OCI-LY3 (cell line): ENCODE measurements at regions not wholly inside any gene's neighbourhood (a gene's known extent, or its start where the extent isn't known, plus 50 kb on each side); places are given as distances from the start of the nearest gene placed in this dataset.

Experiments used
- H2AFZ ChIP-seq: fragments of 200-600, 300-600 bp; shearing (Covaris generic); 2 replicates; pipeline ENCODE4 v1.6.0; 2014; ENCODE audit warnings: antibody characterized with exemption, low read depth, low read length
- H3K27ac ChIP-seq: fragments of 200-600, 300-600 bp; sonication (generic); 2 replicates; pipeline ENCODE4 v1.5.1; 2014; ENCODE audit warnings: mild to moderate bottlenecking, low read length, moderate library complexity, mixed read lengths
- H3K27me3 ChIP-seq: fragments of 200-600, 300-600 bp; sonication (generic); 2 replicates; pipeline ENCODE4 v1.6.1; 2014; ENCODE audit warnings: low read depth, low read length, mixed read lengths
- H3K36me3 ChIP-seq: fragments of 200-600, 300-600 bp; sonication (generic); replicated peaks from 2 replicates; pipeline ENCODE3; 2014; ENCODE audit warnings: low read depth, low read length, mixed read lengths
- H3K4me1 ChIP-seq: fragments of 300-600, 200-600 bp; sonication (generic); 2 replicates; pipeline ENCODE4 v1.6.1; 2014; ENCODE audit warnings: low read length, mixed read lengths
- H3K4me2 ChIP-seq: fragments of 200-600, 300-600 bp; sonication (generic); 2 replicates; pipeline ENCODE4 v1.6.1; 2014; ENCODE audit warnings: low read length, mixed read lengths
- H3K4me3 ChIP-seq: fragments of 300-600, 200-600 bp; sonication (generic); 2 replicates; pipeline ENCODE4 v1.5.1; 2014; ENCODE audit warnings: antibody characterized with exemption, mild to moderate bottlenecking, low read length, moderate library complexity
- H3K79me2 ChIP-seq: fragments of 300-600, 200-600 bp; shearing (Covaris generic); 2 replicates; pipeline ENCODE4 v1.6.1; 2014; ENCODE audit warnings: mild to moderate bottlenecking, low read length, mixed read lengths
- H3K9ac ChIP-seq: fragments of 300-600, 200-600 bp; shearing (Covaris generic); 2 replicates; pipeline ENCODE4 v1.6.0; 2014; ENCODE audit warnings: mild to moderate bottlenecking, low read length, moderate library complexity
- H3K9me3 ChIP-seq: fragments of 200-600, 300-600 bp; shearing (Covaris generic); 2 replicates; pipeline ENCODE4 v1.6.1; 2014; ENCODE audit warnings: low read length, mixed read lengths; ENCODE audit not compliant: insufficient read depth
- H4K20me1 ChIP-seq: fragments of 200-600, 300-600 bp; sonication (generic); 2 replicates; pipeline ENCODE4 v1.6.1; 2016; ENCODE audit warnings: low read length, mixed read lengths; ENCODE audit not compliant: insufficient read depth
- CTCF ChIP-seq: fragments of 200-600, 300-600 bp; sonication (generic); IDR thresholded peaks from 2 replicates; pipeline ENCODE4 v1.5.1; 2014; ENCODE audit warnings: antibody characterized with exemption, low read length, low read depth
- EZH2phosphoT487 ChIP-seq: fragments of 200-600 bp; shearing (Covaris generic); IDR thresholded peaks from 2 replicates; pipeline ENCODE4 v1.6.1; 2018; ENCODE audit warnings: antibody characterized with exemption, mixed run types, low read depth

DNA sequence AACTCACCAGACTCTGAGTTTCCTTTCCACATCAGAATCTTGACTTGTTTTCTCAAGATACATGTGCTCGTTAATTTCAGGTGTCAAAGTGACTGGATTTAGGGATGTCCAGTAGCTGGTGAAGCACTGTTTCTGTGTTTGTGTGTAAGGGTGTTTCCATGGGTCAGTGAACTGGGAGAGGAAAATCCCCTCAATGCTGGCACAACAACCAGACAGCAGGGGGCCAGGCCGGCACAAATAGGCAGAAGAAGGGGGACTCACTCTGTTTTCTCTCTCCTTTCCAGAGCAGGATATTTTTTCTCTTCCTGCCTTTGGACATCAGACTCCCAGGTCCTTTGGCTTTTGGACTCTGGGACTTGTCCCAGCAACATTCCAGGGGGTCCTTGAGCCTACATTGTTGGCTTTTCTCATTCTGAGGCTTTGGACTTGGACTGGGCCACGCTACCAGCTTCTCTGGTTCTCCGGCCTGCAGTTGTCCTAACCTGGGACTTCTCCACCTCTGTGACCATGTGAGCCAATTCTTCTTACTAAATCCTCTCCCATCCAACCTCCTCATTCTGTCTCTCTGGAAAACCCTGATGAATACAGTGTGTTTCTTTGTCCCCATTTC, 144.0 kb downstream of the CAAP1 start:
- H3K9me3 ChIP-seq, result no peaks in the 10 kb centered on the region
- H3K79me2 ChIP-seq, result no peaks in the 10 kb centered on the region
- no peaks in the 10 kb centered on the region for H3K36me3 ChIP-seq
- no peak overlapping the region for H3K4me3 ChIP-seq
- TF ChIP-seq EZH2phosphoT487 (no peak), CTCF (no peak)
- H4K20me1 ChIP-seq, result no peaks in the 10 kb centered on the region
- no peak overlapping the region for H3K4me2 ChIP-seq
- no peak overlapping the region for H3K27ac ChIP-seq
- no peak overlapping the region for H2AFZ ChIP-seq
- H3K9ac ChIP-seq, result no peak overlapping the region
- H3K4me1 ChIP-seq, result peaks cover 14% of the 10 kb centered on the region
- no peaks in the 10 kb centered on the region for H3K27me3 ChIP-seq

DNA sequence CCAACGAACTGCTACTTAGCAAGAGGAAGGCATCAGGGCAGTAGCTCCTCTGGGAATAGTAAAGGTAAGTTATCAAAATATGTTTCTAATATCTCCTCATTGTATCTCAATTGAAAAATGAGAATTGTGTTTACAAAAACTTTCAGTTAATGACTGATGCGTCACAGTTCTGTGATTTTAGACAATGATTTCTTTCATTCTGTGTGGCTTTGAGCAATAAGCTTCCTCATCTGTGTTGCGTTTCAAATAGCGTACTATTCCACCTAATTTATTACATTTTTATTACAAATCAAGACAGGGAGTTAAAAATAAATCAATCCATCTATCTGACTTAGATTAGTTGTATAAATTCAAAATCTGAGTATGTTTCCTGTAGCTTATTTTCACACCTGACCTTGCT, 145.0 kb downstream of the CAAP1 start:
- TF ChIP-seq CTCF (no peak), EZH2phosphoT487 (no peak)
- Histone ChIP-seq H3K4me2 (no peak overlapping the region), H3K27me3 (no peaks in the 10 kb centered on the region), H3K4me1 (peaks cover 14% of the 10 kb centered on the region), H4K20me1 (no peaks in the 10 kb centered on the region), H3K27ac (no peak overlapping the region), H3K4me3 (no peak overlapping the region), H3K36me3 (no peaks in the 10 kb centered on the region), H2AFZ (no peak overlapping the region), H3K79me2 (no peaks in the 10 kb centered on the region), H3K9me3 (no peaks in the 10 kb centered on the region), H3K9ac (no peak overlapping the region)

DNA sequence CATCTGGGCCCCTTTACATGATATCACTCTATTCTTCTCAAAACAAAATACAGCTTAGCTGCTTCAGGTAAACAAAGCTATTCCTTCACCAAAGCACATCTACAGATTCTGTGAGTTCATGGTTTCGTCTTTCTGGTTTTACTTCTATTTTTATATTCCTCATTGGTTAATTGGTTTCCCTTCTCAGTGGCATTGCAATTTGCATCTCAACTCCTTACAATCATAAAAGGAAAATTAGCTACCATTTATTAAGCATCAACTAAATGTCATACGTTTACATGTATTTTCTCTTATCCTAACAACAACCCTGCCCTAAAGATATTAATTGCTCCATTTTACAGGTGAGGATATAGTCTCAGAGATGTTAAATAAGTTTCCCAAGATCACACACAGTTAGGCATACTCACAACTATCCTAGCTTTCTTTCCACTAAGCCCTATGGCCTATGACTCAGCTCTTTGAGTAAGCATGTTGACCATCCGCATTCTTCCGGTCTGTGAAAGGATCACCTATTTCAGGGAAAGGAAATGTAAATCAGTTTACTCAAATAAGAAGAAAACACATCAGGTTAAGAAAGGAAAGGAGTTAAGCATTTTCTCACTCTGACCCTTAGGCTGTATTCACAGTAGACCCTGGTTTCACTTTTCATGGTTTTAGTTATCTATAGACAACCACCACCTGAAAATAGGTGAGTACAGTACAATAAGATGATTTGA, 146.1 kb downstream of the CAAP1 start:
- Histone ChIP-seq H3K9ac (no peak overlapping the region), H3K4me1 (peaks cover 14% of the 10 kb centered on the region), H2AFZ (no peak overlapping the region), H3K4me3 (no peak overlapping the region), H3K36me3 (no peaks in the 10 kb centered on the region), H3K27ac (no peak overlapping the region), H3K79me2 (no peaks in the 10 kb centered on the region), H3K4me2 (peak overlapping the region; percentile 44), H4K20me1 (no peaks in the 10 kb centered on the region), H3K9me3 (no peaks in the 10 kb centered on the region), H3K27me3 (no peaks in the 10 kb centered on the region)
- TF ChIP-seq CTCF (no peak), EZH2phosphoT487 (no peak)

DNA sequence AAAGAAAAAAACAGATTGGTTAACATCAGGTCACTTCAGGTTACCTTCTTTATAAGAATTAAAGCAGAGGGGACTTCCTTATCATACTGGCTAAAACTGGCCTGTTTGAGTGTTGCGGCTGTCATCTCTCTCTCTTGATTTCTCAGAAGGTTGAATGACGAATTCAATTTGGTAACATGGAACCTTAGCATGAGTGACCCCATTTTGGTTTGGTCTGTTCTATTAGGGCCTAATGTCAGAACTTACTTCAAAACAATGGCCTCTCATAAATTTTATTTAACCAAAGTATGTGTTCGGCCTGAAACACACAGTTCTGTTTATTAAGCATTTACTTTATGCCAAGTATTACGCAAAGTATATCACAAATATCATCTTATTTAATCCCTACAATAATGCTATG, 147.5 kb downstream of the CAAP1 start:
- no peak overlapping the region for H3K27ac ChIP-seq
- H3K9ac ChIP-seq, result no peak overlapping the region

More for the DNA sequence above, 147.5 kb downstream of the CAAP1 start:
- Histone ChIP-seq H3K9me3 (no peaks in the 10 kb centered on the region), H3K4me2 (no peak overlapping the region), H4K20me1 (no peaks in the 10 kb centered on the region), H3K4me3 (no peak overlapping the region), H3K27me3 (no peaks in the 10 kb centered on the region), H3K4me1 (peaks cover 14% of the 10 kb centered on the region), H3K79me2 (no peaks in the 10 kb centered on the region), H2AFZ (no peak overlapping the region), H3K36me3 (no peaks in the 10 kb centered on the region)
- no peak for TF ChIP-seq CTCF
